ENCODE measurements at regions not wholly inside any gene's neighbourhood (a gene's known extent, or its start where the extent isn't known, plus 50 kb on each side); places are given as distances from the start of the nearest gene placed in this dataset.

GRCh38 chr3:1616744-1617143, 481.9 kb upstream of the CNTN4 start:
- TF ChIP-seq CTCF (IDR thresholded peaks at IDR 0.05; ENCODE audit: low read length) (no peak), EZH2 (optimal IDR thresholded peaks at IDR 0.05; ENCODE audit: low read depth, low read length) (no peak)
